HUDEP-2 (cell line): ENCODE measurements at regions not wholly inside any gene's neighbourhood (a gene's known extent, or its start where the extent isn't known, plus 50 kb on each side); places are given as distances from the start of the nearest gene placed in this dataset.

Experiments
- DNase-seq, 76 experiments: peaks; one replicate each; lab custom pipeline; 2025; ENCODE audit not compliant: unreplicated experiment in 76 of 76; lab: John Stamatoyannopoulos, UW

- no peak for DNase-seq
Observed at GRCh38 chr18:33517950-33518349, 60.1 kb upstream of the ASXL3 start.

GRCh38 chr18:33513027-33513426, 65.0 kb upstream of the ASXL3 start:
- no peak for DNase-seq

GRCh38 chr18:33507019-33507418, 66.5 kb upstream of the CCDC178 start:
- no peak for DNase-seq

- no peak for DNase-seq
Observed at GRCh38 chr18:33505798-33506197, 65.3 kb upstream of the CCDC178 start.

- no peak for DNase-seq
Observed at GRCh38 chr18:33505297-33505696, 64.8 kb upstream of the CCDC178 start.

GRCh38 chr18:33495278-33495677, 54.8 kb upstream of the CCDC178 start:
- DNase-seq, result peak in 45 of 76 experiments; percentile 0 to 74 (median 44)
